ENCODE measurements at regions not wholly inside any gene's neighbourhood (a gene's known extent, or its start where the extent isn't known, plus 50 kb on each side); places are given as distances from the start of the nearest gene placed in this dataset.
"Not testable (repeated sequence)": the region's sequence is repeated elsewhere in the genome, so short reads cannot be mapped to it uniquely, and the experiment has no call there.

DNA sequence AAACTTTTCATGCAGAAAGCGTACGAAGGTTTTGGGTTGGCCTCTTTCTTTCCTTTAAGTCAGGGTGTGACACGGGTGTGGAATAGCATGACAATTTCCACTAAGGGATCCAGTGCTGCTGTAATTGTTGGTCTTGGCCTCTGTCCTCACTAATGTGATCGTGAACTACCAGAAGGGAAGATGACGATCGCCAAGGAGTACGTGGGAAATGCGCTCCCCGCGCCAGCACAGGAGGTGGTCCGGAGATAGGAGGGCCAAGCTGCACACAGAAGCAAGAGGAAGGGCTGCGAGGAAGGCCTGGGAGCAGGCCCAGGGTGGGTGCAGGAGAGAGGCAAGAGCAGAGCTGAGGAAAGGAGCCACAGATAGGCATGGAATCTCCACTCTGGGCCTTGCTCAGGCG, 79.7 kb upstream of the PODXL start:
- in situ Hi-C loops (cut with HindIII; ENCODE audit: low pct_unique_long_range_greater_than_20kb, low sequenced_read_pairs), result no loop called here
- no peak for DNase-seq (ENCODE audit: low read depth, low spot score)

DNA sequence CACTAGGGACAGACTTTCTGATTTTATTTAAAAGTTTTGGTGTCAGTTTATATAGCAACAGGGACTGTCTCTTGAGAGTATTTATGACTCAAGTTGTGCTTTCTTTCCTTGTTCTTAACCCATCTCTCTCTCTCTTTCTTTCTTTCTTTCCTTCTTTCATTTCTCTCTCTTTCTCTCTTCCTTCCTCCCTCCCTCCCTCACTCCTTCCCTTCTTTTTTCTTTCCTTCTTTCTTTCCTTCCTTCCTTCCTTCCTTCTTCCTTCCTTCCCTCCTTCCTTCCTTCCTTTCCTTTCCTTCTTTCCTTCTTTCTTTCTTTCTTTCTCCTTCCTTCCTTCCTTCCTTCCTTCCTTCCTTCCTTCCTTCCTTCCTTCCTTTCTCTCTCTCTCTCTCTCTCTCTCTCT, 77.8 kb upstream of the PODXL start:
- in situ Hi-C loops (cut with HindIII; ENCODE audit: low pct_unique_long_range_greater_than_20kb, low sequenced_read_pairs); DNase-seq (ENCODE audit: low read depth, low spot score): not testable (repeated sequence)

DNA sequence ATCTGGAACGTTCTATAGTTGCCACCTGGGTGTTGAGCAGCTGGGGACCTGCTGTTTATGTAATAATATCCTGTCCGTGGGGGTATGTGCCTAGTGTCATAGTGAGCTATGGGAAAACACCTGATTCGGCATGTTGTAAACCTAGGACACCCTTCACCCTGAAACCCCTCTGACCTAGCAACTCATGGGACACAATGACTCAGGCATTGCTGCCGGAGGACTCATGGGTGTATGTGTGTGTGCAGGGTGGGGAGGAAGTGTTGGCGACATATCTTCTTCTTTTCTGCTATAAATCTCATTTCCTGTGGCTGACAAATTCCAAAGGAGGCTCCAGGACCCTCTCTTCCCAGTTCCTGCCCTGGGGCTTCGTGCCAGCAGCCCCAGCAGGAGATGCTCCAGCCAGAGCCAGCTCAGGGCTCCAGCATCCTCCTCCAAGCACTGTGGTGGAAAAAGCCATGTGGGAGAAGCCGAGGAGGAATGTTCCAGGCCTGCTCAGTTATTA, 77.0 kb upstream of the PODXL start:
- no peak for DNase-seq (ENCODE audit: low read depth, low spot score)
- in situ Hi-C loops (cut with HindIII; ENCODE audit: low pct_unique_long_range_greater_than_20kb, low sequenced_read_pairs), result no loop called here

DNA sequence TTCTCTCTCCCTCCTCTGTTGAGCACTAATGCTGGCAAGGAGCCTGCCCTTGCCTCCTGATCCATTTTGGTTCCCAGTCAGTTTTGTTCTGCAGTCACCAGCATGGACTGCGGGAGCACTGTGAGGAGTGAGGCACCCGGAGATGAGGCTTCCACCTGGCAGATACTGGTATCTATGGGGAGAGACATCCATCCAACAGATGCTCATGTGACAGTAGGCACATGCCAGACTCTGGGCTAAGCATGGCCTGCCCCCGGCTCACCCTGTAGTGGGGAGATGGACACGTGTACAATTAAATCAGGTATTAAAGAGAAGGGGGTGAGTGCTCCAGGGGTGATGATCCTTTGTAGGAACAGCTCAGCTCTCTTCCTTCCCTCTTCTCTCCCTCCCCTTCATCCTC, 74.0 kb upstream of the PODXL start:
- DNase-seq (ENCODE audit: low read depth, low spot score), result no peak
- in situ Hi-C loops (cut with HindIII; ENCODE audit: low pct_unique_long_range_greater_than_20kb, low sequenced_read_pairs), result no loop called here

DNA sequence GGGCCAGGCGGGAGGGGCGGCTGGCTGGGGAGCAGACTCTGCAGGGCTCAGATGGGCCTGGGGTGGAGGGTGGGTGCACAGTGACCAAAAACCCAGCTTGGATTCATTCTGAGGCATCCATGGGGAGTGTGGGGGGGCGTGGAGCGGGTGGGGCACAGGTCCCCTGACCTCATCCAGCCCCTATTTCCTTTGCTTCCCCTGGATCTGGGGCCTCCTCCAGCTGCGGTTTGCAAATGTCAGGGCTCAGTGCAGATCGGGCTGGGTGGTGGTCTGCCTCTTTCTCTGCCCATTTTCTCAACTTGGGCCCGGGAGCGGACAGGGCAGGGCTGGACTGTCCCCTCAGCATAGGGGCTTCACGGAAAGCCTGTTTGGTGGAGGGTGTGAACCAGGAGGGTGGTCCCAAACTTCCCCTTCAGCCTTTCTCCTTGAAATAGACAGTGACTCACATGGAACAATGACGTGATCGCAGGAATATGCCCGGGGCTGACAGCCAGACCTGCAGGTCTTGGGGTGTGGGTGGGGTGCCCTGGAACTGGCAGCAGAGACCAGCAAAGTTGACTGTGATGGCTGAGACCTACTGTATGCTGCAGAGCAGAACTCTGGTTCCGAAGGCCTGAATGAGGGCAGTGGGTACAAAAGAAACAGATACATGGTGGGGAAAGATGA, 72.9 kb upstream of the PODXL start:
- DNase-seq (ENCODE audit: low read depth, low spot score), result no peak
- in situ Hi-C loops (cut with HindIII; ENCODE audit: low pct_unique_long_range_greater_than_20kb, low sequenced_read_pairs), result no loop called here

DNA sequence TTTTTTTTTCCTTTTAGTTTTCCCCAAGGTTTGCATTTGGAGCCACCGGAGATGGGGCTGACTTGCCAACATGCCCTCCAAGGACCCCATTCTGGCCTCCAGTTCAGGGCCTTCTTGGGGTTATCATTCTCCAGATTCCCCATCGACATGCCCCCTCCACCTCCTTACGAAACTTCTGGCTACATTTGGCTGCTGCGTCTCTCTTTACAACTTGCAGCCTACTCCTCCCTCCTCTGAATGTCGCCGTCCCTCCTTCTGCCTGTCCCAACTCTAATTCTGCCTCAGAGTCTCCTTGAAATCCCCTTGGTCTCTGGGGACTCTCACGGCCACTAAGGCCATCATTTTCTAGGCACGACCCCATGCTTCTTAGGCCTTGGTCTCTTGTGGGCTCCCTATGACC, 72.2 kb upstream of the PODXL start:
- in situ Hi-C loops (cut with HindIII; ENCODE audit: low pct_unique_long_range_greater_than_20kb, low sequenced_read_pairs), result no loop called here
- DNase-seq (ENCODE audit: low read depth, low spot score), result no peak

DNA sequence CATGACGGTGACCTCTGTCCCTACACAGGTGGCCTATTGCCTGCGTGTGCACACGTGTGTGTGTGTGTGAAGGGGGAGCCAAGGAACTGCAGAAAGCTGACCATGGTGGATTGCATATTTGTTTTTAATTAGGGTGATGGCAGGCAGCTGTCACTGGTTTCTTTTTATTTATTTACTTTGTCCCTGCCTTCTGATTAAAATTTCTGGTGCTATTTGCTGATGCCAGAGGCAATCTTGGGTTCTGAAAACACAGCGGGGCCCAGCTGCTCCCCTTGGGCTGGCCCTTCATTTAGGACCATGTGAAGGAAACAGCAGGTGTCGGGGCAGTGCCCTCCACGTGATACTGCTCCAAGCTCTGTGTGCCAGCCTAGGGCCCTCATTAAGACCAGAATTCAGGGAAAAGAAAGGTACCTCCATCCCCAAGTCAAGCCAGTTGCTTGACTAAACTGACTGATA, 71.3 kb upstream of the PODXL start:
- no peak for DNase-seq (ENCODE audit: low read depth, low spot score)
- in situ Hi-C loops (cut with HindIII; ENCODE audit: low pct_unique_long_range_greater_than_20kb, low sequenced_read_pairs), result no loop called here

DNA sequence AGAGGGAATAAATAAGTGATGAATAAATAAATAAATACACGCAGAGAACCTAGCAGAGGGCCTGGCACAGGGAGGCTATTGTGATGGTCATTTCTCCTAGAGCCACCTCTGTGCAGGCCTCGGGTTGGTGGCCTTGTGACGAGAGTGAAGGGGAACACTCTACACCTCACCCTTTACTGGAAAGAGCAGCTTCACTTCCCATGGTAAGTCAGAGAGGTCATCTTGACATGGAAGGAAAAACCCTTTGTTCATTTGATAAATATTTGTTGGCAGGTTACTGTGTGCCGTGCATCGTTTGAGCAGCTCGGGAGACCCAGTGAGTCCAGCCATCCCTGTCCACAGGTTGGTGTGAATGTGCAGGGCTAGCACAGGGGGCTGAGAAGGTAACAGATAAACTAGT, 70.2 kb upstream of the PODXL start:
- DNase-seq (ENCODE audit: low read depth, low spot score), result no peak
- in situ Hi-C loops (cut with HindIII; ENCODE audit: low pct_unique_long_range_greater_than_20kb, low sequenced_read_pairs), result no loop called here

DNA sequence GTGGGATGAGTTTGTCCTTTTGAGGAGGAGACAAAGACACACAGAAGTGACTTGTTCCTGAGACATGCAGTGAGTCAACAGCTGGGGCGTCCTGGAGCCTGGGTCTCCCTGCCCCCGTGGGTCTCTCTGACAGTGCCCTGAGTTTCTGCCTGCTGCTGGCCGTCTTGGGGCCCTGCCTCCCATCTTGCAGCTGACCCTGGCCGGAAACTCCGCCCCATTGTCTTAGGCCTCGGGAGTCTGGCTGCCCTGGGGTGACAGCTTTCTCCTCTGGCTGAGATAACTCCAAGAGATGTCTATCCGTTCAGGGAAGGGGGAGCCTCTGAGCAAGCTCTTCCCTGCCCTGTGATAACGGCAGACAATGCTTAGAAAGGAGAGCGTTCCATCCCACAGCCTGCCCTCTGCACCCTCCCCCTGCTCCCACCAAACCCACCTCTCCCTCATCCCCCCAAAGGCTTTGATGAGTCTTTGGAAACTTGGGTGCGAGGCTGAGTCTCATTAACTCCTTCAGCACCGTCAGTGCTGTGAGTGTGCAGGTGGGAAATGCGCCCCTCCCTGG, 69.5 kb upstream of the PODXL start:
- peak; percentile 41 for DNase-seq (ENCODE audit: low read depth, low spot score)
- in situ Hi-C loops (cut with HindIII; ENCODE audit: low pct_unique_long_range_greater_than_20kb, low sequenced_read_pairs), result no loop called here

DNA sequence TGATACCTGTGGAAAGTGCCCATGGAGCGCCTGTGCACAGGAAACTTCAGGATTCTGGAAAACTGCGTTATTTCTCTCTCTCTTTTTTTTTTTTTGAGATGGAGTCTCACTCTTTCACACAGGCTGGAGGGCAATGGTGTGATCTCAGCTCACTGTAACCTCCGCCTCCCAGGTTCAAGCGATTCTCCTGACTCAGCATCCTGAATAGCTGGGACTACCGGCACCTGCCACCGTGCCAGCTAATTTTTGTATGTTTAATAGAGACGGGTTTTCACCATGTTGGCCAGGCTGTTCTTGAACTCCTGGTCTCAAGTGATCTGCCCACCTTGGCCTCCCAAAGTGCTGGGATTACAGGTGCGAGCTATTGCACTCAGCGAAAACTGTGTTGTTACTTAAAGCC, 68.9 kb upstream of the PODXL start:
- in situ Hi-C loops (cut with HindIII; ENCODE audit: low pct_unique_long_range_greater_than_20kb, low sequenced_read_pairs); DNase-seq (ENCODE audit: low read depth, low spot score): not testable (repeated sequence)

DNA sequence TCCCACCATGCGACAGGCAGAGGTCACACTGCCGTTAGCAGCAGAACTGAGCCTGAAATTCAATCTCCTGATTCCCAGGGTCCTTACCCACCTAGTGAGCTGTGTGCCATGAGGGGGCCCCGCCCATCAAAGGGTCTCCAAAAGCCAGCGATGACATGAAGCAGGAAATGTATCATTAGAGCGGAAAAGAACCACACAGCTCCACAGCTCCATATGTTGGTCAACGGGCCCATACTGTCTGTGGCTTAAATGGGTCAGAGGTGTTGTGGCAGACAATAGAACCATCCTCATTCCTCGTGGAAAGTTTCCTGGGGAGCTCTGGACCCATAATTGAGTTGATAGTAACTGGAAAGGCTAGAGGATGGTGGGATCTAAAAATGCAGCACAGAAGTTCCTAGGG, 68.1 kb upstream of the PODXL start:
- in situ Hi-C loops (cut with HindIII; ENCODE audit: low pct_unique_long_range_greater_than_20kb, low sequenced_read_pairs), result no loop called here
- no peak for DNase-seq (ENCODE audit: low read depth, low spot score)

DNA sequence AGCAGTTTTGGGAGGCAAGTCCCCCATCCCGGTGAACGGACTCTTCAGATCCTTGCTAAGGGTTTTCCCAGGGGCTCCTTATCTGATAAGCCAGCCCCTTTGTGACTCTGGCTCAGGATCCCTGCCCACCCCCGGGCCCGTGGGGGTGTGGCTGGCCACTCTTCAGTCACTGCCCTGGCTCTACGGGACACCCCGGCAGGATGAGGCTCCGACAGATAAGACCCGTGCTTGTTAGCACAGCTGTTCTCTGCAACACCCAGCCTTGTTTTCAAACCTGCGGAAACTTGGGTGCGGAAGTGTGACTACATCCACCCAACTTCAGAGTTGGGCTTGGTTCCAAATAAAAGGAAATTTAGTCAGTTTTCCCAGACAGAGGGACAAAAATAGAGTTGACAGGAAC, 66.7 kb upstream of the PODXL start:
- no peak for DNase-seq (ENCODE audit: low read depth, low spot score)
- in situ Hi-C loops (cut with HindIII; ENCODE audit: low pct_unique_long_range_greater_than_20kb, low sequenced_read_pairs), result no loop called here

DNA sequence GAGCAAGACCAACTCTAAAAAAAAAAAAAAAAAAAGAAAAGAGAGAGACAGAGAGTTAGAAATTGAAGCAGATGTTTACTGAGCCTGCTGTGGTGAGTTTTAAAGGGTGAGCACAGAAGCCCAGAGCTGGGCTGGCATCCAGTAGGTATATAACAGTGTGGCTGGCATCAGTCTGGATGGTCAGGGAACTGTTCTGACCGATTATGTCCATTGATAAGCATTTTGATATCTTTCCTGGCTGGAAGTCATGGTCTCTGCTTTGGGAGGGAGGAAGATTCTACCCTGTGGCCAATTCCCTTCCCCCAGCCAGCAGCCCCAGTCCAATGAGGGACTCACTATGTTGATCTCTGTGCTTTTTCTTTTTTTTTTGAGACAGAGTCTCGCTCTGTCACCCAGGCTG, 65.2 kb upstream of the PODXL start:
- DNase-seq (ENCODE audit: low read depth, low spot score), result no peak
- in situ Hi-C loops (cut with HindIII; ENCODE audit: low pct_unique_long_range_greater_than_20kb, low sequenced_read_pairs), result no loop called here

DNA sequence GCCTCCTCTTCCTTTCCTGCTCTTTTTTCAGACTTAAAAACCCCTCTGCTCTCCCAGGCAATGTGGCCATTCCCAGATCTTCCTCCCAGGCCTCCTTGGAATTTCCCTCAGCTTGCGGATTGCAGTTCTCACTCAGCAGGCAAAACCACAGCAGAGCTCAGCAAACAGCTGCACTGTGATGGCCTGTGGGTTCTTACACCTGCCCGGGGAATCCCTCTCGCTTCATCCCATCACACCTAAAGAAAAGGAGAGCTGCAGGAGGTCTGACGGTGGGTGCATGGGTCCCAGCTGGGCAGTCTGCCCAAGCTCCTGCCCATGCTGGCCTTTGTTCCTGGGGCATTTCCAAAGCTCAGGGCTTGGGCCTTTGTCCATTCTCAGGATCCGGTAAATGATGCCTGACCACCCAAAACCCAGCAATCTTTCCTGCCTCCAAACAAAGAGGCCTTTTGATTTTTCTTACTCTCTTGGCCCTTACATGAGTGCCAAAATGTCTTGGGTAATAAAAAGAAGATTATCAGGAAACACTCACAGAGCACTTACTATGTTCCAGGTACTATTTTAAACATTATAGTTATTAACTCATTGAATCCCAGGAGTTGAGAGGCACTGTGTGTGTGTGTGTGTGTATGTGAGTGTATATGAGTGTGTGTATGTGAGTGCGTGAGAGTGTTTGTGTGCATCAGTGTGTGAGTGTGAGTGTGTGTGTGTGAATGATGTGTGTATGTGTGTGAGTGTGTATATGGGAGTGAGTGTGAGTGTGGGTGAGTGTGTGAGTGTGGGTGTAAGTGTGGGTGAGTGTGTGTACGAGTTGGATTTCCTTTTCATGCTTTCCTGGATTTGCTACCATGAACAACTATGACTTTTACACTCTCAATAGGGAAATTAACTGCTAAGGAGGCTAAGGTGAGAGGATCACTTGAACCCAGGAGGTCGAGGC, 64.5 kb upstream of the PODXL start:
- in situ Hi-C loops (cut with HindIII; ENCODE audit: low pct_unique_long_range_greater_than_20kb, low sequenced_read_pairs), result no loop called here
- DNase-seq (ENCODE audit: low read depth, low spot score), result peak; percentile 95

DNA sequence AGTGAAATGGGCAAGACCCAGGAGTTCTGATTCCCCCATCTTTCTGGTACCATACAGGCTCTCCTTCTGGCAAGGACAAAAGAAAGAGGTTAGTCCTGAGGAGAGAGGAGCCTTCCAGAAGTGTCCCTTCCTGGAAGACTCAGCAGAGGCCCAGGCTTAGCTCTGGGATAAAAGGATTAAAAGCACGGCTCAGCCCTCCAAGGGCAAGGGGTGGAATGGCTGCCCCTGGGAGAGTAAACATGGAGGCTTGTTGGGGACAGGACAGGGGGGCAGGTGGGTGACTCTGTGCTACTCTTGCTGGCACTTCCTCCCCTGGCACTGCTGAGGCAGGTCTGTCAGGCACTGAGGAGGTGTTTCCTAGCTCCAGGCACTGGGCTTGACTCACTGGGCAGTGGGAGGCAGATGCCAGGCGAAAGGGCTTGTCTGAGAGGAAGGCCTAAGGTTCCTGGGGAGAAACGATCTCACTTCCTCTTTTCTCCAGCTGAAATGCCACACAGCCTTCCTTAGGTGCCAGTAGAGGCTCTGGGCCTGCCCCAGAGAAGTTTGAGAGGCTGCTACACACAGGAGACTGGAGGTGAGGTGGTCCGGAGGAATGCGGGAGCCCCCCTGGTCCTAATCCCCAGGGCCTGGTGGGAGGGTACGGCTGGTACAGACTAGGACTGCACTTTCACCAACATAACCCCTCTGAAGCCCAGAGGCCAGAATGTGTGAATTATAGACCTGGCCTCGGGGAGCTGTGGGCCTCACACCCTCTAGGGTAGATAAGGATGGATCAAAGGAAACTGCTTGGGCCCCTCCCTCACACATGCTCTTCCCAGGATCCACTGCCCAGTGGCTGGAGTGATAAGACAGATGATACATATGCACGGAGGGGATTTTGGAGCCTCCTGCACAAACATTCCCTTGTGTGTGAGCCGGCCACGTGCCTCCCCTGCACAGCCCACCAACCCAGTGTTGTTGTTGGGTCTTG, 63.2 kb upstream of the PODXL start:
- in situ Hi-C loops (cut with HindIII; ENCODE audit: low pct_unique_long_range_greater_than_20kb, low sequenced_read_pairs), result no loop called here
- no peak for DNase-seq (ENCODE audit: low read depth, low spot score)

DNA sequence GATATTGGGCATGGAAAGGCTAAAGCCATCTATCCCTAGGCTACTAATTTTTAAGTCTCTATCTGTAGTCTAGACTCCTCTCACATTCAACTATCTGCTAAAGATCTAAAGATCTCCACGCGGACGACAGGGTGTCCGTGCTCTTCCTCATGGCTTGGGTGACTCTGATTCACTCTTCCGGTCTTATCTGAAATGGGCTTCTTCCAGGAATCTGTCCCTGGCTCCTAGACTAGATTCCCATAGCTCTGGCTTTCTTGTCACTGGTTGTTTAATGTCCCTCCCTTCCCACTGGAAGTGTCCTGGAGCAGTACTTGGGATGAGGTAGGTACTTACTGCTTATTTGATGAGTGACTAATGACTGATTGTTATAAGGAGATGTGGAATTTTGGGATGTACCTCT, 62.0 kb upstream of the PODXL start:
- no peak for DNase-seq (ENCODE audit: low read depth, low spot score)
- in situ Hi-C loops (cut with HindIII; ENCODE audit: low pct_unique_long_range_greater_than_20kb, low sequenced_read_pairs), result no loop called here

DNA sequence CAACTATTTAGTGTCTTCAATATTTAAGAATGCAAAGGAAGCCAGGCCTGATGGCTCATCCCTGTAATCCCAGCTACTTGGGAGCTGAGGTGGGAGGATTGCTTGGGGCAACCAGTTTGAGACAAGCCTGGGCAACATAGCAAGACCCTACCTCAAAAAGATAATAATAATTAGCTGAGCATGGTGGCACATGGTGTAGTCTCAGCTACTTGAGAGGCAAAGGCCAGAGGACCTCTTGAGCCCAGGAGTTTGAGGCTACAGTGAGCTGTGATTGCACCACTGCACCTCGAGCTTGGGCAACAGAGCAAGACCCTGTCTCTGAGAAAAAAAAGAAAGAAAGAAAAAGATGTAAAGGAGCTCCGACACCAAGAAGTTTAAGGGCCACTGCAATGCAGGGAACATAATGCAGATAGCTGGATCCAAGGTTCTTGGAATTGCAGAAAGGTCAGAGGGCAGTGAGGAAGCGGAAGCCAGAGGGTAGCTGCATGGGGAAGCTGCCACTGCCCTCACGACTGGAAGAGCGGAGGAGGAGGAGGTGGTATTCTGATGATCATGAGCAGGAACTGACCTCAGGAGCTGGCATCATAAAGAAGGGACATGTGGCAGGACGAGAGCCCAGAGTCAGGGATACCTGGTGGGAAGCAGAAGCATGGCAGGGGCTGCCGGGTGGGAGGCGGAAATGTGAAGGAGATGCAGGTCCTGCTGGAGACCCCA, 60.2 kb upstream of the PODXL start:
- in situ Hi-C loops (cut with HindIII; ENCODE audit: low pct_unique_long_range_greater_than_20kb, low sequenced_read_pairs), result no loop called here

More for the DNA sequence above, 60.2 kb upstream of the PODXL start:
- DNase-seq (ENCODE audit: low read depth, low spot score), result no peak
